Urinary bladder (tissue), 3 donors: ENCODE measurements at regions not wholly inside any gene's neighbourhood (a gene's known extent, or its start where the extent isn't known, plus 50 kb on each side); places are given as distances from the start of the nearest gene placed in this dataset.
"Not testable (repeated sequence)": the region's sequence is repeated elsewhere in the genome, so short reads cannot be mapped to it uniquely, and the experiment has no call there.

ENCODE experiments used
- DNase-seq: peaks from one replicate; pipeline ENCODE4 v3.0.0-alpha.2; 2015; ENCODE audit errors: extremely low spot score
- H3K27ac ChIP-seq: one replicate; pipeline ENCODE4 v1.5.1; 2013; ENCODE audit warnings: low read depth, mild to moderate bottlenecking, moderate library complexity
- H3K36me3 ChIP-seq: one replicate; pipeline ENCODE4 v1.6.1; 2013; ENCODE audit warnings: mild to moderate bottlenecking, moderate library complexity; ENCODE audit not compliant: insufficient read depth
- H3K4me1 ChIP-seq: one replicate; pipeline ENCODE4 v1.6.1; 2013; ENCODE audit warnings: mild to moderate bottlenecking, moderate library complexity; ENCODE audit not compliant: insufficient read depth
- H3K4me3 ChIP-seq: one replicate; pipeline ENCODE4 v1.5.1; 2013; ENCODE audit warnings: low read depth, low read length
- WGBS: extraction: QIAGEN DNeasy Blood & Tissue Kit; methylation state at CpG from one replicate; pipeline ENCODE4 v1.1.7; 2013; 5-methylcytosine and 5-hydroxymethylcytosine counted together
- donor health status: healthy with polysubstance abuse.
- donor health status: healthy.

DNA sequence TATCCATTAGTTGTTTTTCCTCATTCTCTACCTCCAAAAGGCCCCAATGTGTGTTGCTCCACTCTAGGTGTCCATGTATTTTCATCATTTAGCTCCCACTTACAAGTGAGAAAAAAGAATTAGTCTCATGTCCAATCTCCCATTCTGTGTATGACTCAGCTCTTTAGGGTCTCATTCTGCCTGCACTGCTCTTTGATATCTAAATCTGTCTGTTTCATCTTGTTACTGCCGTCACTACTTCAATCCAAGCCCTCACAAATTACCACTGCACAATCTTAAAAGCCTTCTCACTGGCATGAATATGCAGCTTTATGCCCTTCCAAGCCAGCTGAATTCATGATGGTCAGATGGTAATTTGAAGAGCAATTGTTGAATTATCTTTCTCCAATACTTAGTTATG lies 480.5 kb downstream of the TRIB2 start:
- no peak for DNase-seq
- Histone ChIP-seq H3K36me3 (no peaks in the 10 kb centered on the region), H3K4me3 (no peak overlapping the region), H3K4me1 (no peaks in the 10 kb centered on the region), H3K27ac (no peak overlapping the region)
- WGBS: 67% methylated on average over 1 of the region's 1 CpG

DNA sequence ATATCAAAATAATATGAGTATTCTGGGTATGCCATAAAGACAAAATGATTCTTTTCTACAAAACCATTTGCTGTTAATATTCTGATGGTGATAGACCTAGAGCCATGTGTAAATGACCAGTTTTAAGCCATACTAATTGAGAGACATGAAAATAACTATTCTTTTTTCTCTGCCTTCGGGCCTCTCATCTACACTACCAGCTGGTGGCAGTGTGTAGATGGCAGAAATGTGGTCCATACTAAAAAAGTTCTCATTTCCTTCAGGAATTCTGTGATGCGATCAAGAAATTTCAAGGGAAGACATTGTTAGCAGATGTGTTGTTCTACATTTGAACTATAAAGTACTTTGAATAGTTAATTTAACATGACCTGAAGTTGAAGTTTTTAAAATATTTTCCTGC lies 485.2 kb downstream of the TRIB2 start:
- Histone ChIP-seq H3K27ac (no peak overlapping the region), H3K4me3 (no peak overlapping the region), H3K4me1 (no peaks in the 10 kb centered on the region), H3K36me3 (no peaks in the 10 kb centered on the region)
- DNase-seq: no peak
- 78% methylated on average over 2 of the region's 2 CpGs for WGBS

DNA sequence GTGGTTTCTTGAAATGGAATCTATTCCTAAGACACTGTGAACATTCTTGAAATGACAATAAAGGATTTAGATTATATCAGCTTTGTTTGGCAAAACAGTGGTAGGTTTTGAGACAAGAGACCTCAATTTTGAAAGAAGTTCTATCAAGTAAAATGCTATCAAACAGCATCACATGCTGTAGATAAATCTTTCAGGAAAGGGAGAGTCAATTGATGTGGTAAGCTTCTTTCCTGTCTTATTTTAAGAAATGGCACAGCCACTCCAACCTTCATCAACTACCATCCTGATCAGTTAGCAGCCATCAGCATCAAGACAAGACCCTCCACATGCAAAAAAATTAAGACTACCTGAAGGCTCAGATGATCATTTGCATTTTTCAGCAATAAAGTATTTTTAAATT lies 495.4 kb downstream of the TRIB2 start:
- no peaks in the 10 kb centered on the region for H3K4me1 ChIP-seq
- H3K27ac ChIP-seq: no peak overlapping the region
- H3K36me3 ChIP-seq: no peaks in the 10 kb centered on the region
- DNase-seq: no peak
- no peak overlapping the region for H3K4me3 ChIP-seq

DNA sequence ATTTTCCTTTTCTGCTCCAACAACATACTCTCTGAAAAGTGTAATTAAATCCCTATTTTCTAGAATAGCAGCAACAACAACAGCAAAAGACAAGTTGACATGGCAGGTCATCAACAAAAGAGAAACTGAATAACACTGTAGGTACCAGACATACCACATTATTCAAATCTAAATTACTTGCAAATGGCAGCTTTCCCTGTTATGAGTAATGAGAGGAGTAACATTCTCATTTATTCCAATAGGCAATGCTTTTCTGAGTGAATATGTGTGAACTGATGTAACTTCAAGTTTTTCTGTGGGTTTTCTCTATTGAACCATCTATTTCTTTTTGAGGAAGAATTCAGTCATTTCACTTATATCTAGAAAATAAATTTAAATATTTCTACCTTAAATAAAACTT lies 501.5 kb downstream of the TRIB2 start:
- H3K4me3 ChIP-seq: no peak overlapping the region

DNA sequence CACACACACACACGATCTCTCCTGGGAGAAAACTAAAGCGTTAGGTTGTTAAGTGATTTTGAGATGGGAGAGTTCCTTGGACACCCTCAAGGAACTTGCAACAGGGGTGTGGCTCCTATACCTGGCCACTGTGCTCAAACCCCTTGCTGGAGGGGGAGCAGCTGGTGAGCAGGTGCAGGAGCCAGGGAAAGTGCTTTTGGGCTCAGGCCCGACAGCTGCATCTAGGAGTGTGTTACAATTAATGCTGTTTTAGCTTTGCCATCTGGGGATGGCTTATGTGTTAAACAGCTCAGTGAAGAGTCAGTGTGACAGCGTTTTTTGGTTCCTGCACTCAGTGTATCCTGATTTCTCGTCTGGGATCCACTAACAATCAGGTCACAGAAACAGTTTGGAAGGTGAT lies 510.8 kb downstream of the TRIB2 start:
- Histone ChIP-seq H3K4me1 (no peaks in the 10 kb centered on the region), H3K27ac (no peak overlapping the region), H3K36me3 (no peaks in the 10 kb centered on the region), H3K4me3 (no peak overlapping the region)
- DNase-seq: no peak
- WGBS: 74% methylated on average over 5 of the region's 5 CpGs

More for the DNA sequence above, 501.5 kb downstream of the TRIB2 start:
- no peaks in the 10 kb centered on the region for H3K4me1 ChIP-seq
- no peak overlapping the region for H3K27ac ChIP-seq
- H3K36me3 ChIP-seq: no peaks in the 10 kb centered on the region
- no peak for DNase-seq

DNA sequence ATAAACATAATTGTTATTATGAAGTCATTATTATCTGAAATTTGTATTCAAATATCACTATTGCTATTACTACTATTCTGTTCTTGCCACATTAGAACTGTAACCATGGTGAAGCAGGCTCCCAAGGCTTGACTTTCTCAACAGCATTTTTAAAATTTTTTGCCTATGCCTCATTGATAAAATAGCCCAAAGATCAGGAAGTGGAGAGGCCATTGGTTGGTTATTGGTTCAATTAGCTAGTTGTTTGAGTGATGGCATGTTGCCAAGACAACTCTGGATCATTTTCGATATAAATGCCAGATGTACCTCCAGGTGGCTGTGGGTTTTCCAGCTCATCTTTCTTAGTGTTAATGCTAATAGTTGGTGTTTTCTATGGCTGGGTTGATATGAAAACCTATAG lies 513.5 kb downstream of the TRIB2 start:
- Histone ChIP-seq H3K36me3 (no peaks in the 10 kb centered on the region), H3K27ac (no peak overlapping the region), H3K4me3 (no peak overlapping the region), H3K4me1 (no peaks in the 10 kb centered on the region)
- no peak for DNase-seq
- WGBS: 77% methylated on average over 1 of the region's 1 CpG

DNA sequence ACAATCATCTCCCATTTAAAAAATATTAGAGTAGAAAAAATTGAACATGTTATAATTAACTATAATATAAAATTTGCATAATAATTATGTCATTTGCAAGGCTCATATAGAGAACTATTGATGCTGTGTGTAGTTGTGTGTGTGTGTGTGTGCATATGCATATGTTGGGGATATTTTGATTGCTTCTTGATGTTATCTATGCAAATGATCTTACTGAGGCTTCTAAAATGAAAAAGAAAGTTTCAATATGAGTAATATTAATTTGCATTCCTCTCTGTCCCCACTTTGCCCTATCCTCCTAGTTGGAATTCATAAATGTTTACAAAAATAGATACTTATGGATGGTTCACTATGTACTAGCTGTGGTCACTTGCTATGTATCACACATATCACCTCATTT lies 523.3 kb downstream of the TRIB2 start:
- H3K27ac ChIP-seq: no peak overlapping the region
- no peaks in the 10 kb centered on the region for H3K36me3 ChIP-seq
- no peaks in the 10 kb centered on the region for H3K4me1 ChIP-seq
- H3K4me3 ChIP-seq: no peak overlapping the region
- no peak for DNase-seq

DNA sequence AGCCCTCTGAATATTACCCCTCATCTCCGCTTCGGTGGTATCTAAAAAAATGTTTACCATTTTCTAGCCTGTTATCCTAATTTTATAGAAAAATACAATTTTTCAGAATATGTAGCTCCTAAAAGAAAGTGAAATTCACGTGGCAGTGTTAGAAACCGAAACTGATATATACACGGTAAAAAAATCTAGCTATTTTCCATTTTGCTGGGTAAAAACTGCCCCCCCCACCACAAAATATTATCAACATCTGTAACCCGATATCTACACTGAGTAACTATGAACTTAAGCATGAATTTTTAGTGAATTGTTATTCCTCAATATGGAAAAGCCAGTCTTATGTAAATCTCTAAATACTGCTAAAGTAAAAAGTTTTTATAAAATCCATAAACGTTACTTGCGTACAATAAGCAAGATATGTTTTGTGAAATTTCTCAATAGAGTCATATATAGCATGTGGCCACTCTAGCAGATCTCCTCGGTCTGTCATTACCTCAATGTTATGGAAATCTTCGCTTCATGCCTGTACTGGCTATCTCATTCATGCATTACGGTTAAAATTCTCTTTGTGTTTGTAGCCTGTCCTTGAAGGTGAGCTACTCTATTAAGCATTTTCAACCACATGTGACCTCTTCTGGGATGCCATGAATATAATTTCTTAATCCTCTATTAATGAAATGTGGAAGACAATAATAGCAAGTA lies 524.2 kb downstream of the TRIB2 start:
- Histone ChIP-seq H3K4me1 (no peaks in the 10 kb centered on the region), H3K36me3 (no peaks in the 10 kb centered on the region)
- WGBS: 64% methylated on average over 11 of the region's 11 CpGs

DNA sequence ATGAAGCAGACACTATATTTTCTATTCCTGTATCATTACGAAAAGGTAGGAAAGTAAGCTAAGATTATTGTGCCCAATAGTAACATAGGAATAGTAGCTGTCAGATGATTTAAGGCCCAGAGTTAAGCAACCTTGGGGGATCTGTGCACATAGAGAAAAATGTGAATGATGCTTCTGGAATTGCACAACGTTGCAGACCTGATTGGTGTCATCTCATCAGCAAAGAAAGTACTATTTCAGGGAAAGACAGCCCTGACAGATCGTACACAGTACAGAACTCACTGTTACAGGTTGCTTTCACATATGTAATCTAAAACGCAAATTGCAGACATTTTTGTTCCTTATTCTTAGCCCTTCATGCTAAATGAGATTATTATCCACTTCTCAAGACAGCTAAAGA lies 535.9 kb downstream of the TRIB2 start:
- H3K4me3 ChIP-seq: no peak overlapping the region
- no peaks in the 10 kb centered on the region for H3K36me3 ChIP-seq
- no peak for DNase-seq
- 65% methylated on average over 4 of the region's 4 CpGs for WGBS
- no peak overlapping the region for H3K27ac ChIP-seq
- H3K4me1 ChIP-seq: no peaks in the 10 kb centered on the region

More for the DNA sequence above, 524.2 kb downstream of the TRIB2 start:
- DNase-seq: no peak
- no peak overlapping the region for H3K27ac ChIP-seq
- no peak overlapping the region for H3K4me3 ChIP-seq

DNA sequence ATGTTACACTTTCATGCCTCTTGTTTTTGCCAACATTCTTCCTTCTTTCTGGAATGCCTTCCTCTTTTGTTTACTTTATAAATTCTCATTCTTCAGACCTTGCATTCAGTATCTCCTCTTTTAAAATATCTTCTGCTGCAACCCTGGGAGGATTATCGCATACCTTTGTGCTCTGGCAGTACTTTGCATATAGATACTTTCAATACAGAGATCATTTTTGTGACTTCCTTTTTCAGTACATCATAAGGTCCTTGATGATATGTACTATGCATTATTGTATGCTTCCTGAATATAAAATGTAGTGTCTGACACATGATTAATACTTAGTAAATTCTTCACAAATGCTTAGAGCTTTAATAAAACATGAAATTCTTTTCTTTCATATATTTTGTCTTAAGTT lies 538.7 kb downstream of the TRIB2 start:
- no peaks in the 10 kb centered on the region for H3K4me1 ChIP-seq
- no peak overlapping the region for H3K27ac ChIP-seq
- no peak overlapping the region for H3K4me3 ChIP-seq
- no peaks in the 10 kb centered on the region for H3K36me3 ChIP-seq
- WGBS: 58% methylated on average over 1 of the region's 1 CpG
- no peak for DNase-seq

DNA sequence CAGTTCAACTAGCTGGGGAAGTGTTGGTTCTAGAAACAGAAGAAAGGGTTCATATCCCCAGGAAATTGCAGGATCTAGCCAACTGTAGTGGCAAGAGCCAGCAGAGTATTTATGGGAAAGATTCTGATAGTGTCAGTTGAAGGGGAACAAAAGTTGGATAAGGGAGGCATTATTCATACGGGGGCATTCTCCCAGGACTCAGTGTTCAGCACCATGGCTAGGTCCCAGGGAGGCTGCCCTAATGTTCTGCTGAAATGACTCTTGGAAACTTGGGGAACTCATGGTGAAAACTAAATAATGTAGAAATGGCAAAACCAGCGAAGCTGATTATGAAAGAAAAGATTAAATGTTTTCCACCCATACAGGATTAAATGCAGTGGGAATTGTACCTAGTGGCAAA lies 543.7 kb downstream of the TRIB2 start:
- Histone ChIP-seq H3K27ac (peak overlapping the region; percentile 50), H3K4me1 (no peaks in the 10 kb centered on the region), H3K4me3 (no peak overlapping the region), H3K36me3 (no peaks in the 10 kb centered on the region)
- no peak for DNase-seq
- WGBS: 29% methylated on average over 2 of the region's 2 CpGs

DNA sequence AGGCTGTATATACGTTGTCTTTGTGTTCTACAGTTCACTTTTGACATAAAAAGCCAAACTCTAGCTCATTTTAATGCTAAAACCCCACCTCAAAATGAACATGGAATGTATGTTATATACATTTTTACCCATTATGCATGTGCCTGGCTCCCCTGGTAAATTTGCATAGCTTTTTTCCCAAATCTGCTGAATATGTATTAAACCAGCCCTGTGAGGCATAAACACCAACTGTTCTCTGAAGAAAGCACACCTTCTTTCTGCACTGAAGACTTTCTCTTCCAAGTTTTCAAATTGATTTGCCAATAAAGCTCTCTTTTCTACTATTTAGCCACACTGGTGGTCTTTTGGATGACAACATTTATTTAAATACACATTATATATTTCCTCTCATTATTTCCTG lies 549.4 kb downstream of the TRIB2 start:
- DNase-seq: no peak
- H3K4me3 ChIP-seq: no peak overlapping the region
- H3K36me3 ChIP-seq: no peaks in the 10 kb centered on the region
- no peaks in the 10 kb centered on the region for H3K4me1 ChIP-seq
- H3K27ac ChIP-seq: no peak overlapping the region
- WGBS: 23% methylated on average over 1 of the region's 1 CpG

DNA sequence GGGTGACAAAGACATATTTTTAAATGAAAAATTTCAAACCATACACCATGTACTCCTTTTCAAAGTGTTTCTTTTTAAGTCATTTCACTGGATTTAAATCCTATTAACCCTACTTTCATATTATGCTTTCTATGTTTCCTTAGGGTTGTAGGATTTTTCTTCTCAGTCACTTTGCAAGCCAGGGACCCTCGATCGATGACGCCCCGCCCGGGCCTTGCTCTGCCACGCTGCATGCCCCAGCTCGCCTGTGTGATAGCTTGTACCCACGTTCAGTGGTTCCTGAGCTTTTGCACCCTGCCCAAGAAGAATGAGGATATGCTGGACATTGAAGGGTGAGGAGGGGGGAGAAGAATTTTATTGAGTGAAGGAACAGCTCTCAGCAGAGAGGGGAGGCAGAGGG lies 568.0 kb downstream of the TRIB2 start:
- Histone ChIP-seq H3K36me3 (no peaks in the 10 kb centered on the region), H3K27ac (no peak overlapping the region), H3K4me1 (no peaks in the 10 kb centered on the region), H3K4me3 (no peak overlapping the region)
- DNase-seq: no peak
- WGBS: 92% methylated on average over 8 of the region's 8 CpGs

DNA sequence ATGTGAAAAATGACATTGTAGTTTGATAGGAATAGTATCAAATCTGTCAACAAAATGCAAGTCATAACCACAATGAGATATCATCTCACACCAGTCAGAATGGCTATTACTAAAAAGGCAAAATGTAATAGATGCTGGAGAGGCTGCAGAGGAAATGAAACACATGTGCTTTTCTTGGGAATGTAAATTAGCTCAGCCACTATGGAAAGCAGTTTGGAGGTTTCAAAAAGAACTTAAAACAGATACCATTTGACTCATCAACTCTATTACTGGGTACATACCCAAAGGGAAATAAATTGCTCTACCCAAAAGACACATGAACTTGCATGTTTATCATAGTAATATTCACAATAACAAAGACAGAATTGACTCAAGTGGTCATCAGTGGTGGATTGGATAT lies 572.6 kb downstream of the TRIB2 start:
- H3K36me3 ChIP-seq: no peaks in the 10 kb centered on the region
- no peak for DNase-seq
- H3K4me1 ChIP-seq: no peaks in the 10 kb centered on the region
- no peak overlapping the region for H3K4me3 ChIP-seq
- no peak overlapping the region for H3K27ac ChIP-seq

DNA sequence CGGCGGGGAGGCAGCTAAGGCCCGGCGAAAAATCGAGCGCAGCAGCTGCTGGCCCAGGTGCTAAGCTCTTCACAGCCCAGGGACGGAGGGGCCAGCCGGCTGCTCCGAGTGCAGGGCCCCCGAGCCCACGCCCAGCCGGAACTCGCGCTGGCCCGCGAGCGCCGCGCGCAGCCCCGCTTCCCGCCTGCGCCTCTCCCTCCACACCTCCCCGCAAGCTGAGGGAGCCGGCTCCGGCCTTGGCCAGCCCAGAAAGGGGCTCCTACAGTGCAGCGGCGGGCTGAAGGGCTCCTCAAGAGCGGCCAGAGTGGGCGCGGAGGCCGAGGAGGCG lies 591.7 kb downstream of the TRIB2 start:
- H3K27ac ChIP-seq, H3K4me1 ChIP-seq, H3K4me3 ChIP-seq, DNase-seq, H3K36me3 ChIP-seq: not testable (repeated sequence)
- WGBS: 93% methylated on average over 33 of the region's 33 CpGs
